ENCODE measurements at regions not wholly inside any gene's neighbourhood (a gene's known extent, or its start where the extent isn't known, plus 50 kb on each side); places are given as distances from the start of the nearest gene placed in this dataset.

- intact Hi-C loops (cut with micrococcal nuclease) = no loop called here
- Mint-ChIP-seq H3K4me1 (peaks cover 18 to 19% (median 19%) of the 10 kb centered on the region in 4 donors), H3K27ac (peak overlapping the region; percentile 6 to 89 (median 85)), H3K36me3 (no peaks in the 10 kb centered on the region), H3K27me3 (no peaks in the 10 kb centered on the region), H3K9me3 (peaks cover 0 to 1% (median 0%) of the 10 kb centered on the region in 8 donors), H3K4me3 (peak overlapping the region in 4 of 8 donors; percentile 6 to 58 (median 24))
- Histone ChIP-seq H3K9me3 (ENCODE audit: control insufficient read depth in 1 of 2, low read length in 2 of 2) (no peaks in the 10 kb centered on the region), H3K36me3 (ENCODE audit: insufficient read depth, low read length) (no peaks in the 10 kb centered on the region), H3K27ac (ENCODE audit: low read depth, low read length) (no peak overlapping the region), H3K4me1 (ENCODE audit: insufficient read depth, low read length) (peaks cover 16% of the 10 kb centered on the region), H3K27me3 (ENCODE audit: insufficient read depth, low read length) (no peaks in the 10 kb centered on the region), H3K4me3 (ENCODE audit: low read length in 2 of 2) (no peak overlapping the region)
- no peak for DNase-seq
- POLR2A ChIA-PET (ENCODE audit: partially characterized antibody) = no interaction called here
- CTCF ChIA-PET (ENCODE audit: partially characterized antibody) = no interaction called here
Measured at GRCh38 chr6:87826424-87826823, 124.4 kb upstream of the AKIRIN2 start.

- Histone ChIP-seq H3K4me1 (ENCODE audit: insufficient read depth, low read length) (peaks cover 16% of the 10 kb centered on the region), H3K9me3 (ENCODE audit: control insufficient read depth in 1 of 2, low read length in 2 of 2) (no peaks in the 10 kb centered on the region), H3K4me3 (ENCODE audit: low read length in 2 of 2) (no peak overlapping the region), H3K27ac (ENCODE audit: low read depth, low read length) (no peak overlapping the region), H3K36me3 (ENCODE audit: insufficient read depth, low read length) (no peaks in the 10 kb centered on the region), H3K27me3 (ENCODE audit: insufficient read depth, low read length) (no peaks in the 10 kb centered on the region)
- peaks cover 0 to 1% (median 0%) of the 10 kb centered on the region in 8 donors for H3K9me3 Mint-ChIP-seq
- H3K4me1 Mint-ChIP-seq = peaks cover 18 to 19% (median 18%) of the 10 kb centered on the region in 4 donors
- ChIA-PET CTCF (ENCODE audit: partially characterized antibody) (interaction anchor here (1.3 kb wide), 1 partner anchor 8 kb away, joined by 3 read pairs; no protein-coding TSS in a partner anchor), POLR2A (ENCODE audit: partially characterized antibody) (interaction anchor here (1.4 kb wide), 1 partner anchor 236 kb away, joined by 4 read pairs; the partner anchor contains the start of genes ORC3 and RARS2)
- peak in 4 of 5 donors; percentile 45 to 59 (median 48) for DNase-seq
- no peaks in the 10 kb centered on the region for H3K27me3 Mint-ChIP-seq
- H3K4me3 Mint-ChIP-seq = peak overlapping the region in 7 of 8 donors; percentile 8 to 58 (median 17)
- peak overlapping the region; percentile 55 to 89 (median 85) for H3K27ac Mint-ChIP-seq
- intact Hi-C loops (cut with micrococcal nuclease) = no loop called here
- H3K36me3 Mint-ChIP-seq = no peaks in the 10 kb centered on the region
Measured at GRCh38 chr6:87825821-87826221, 123.8 kb upstream of the AKIRIN2 start.

GRCh38 chr6:87824958-87825491 lies 123.0 kb upstream of the AKIRIN2 start:
- Histone ChIP-seq H3K4me3 (ENCODE audit: low read length in 2 of 2) (no peak overlapping the region), H3K36me3 (ENCODE audit: insufficient read depth, low read length) (no peaks in the 10 kb centered on the region), H3K4me1 (ENCODE audit: insufficient read depth, low read length) (peaks cover 16% of the 10 kb centered on the region), H3K27ac (ENCODE audit: low read depth, low read length) (no peak overlapping the region), H3K9me3 (ENCODE audit: control insufficient read depth in 1 of 2, low read length in 2 of 2) (no peaks in the 10 kb centered on the region), H3K27me3 (ENCODE audit: insufficient read depth, low read length) (no peaks in the 10 kb centered on the region)
- Mint-ChIP-seq H3K9me3 (peaks cover 0 to 1% (median 0%) of the 10 kb centered on the region in 8 donors), H3K4me3 (peak overlapping the region in 4 of 8 donors; percentile 10 to 71 (median 26)), H3K27me3 (no peaks in the 10 kb centered on the region), H3K4me1 (peaks cover 18 to 19% (median 18%) of the 10 kb centered on the region in 4 donors), H3K36me3 (no peaks in the 10 kb centered on the region), H3K27ac (peak overlapping the region in 6 of 7 donors; percentile 55 to 89 (median 86))
- intact Hi-C loops (cut with micrococcal nuclease) = no loop called here
- peak in 1 of 5 donors; percentile 5 for DNase-seq
- ChIA-PET POLR2A (ENCODE audit: partially characterized antibody) (interaction anchor here (1.4 kb wide), 1 partner anchor 236 kb away, joined by 4 read pairs; the partner anchor contains the start of genes ORC3 and RARS2), CTCF (ENCODE audit: partially characterized antibody) (interaction anchor here (1.3 kb wide), 1 partner anchor 9 kb away, joined by 3 read pairs; no protein-coding TSS in a partner anchor)

- no peak overlapping the region for H3K4me3 Mint-ChIP-seq
- no peaks in the 10 kb centered on the region for H3K36me3 ChIP-seq (ENCODE audit: insufficient read depth, low read length)
- no peak overlapping the region for H3K27ac ChIP-seq (ENCODE audit: low read depth, low read length)
- H3K4me1 Mint-ChIP-seq = peaks cover 17 to 19% (median 18%) of the 10 kb centered on the region in 4 donors
- CTCF ChIA-PET (ENCODE audit: partially characterized antibody) = interaction anchor here (0.7 to 3.1 kb wide), 3 partner anchors 10 to 220 kb away, joined by 3 to 10 read pairs (median 3); no protein-coding TSS in a partner anchor
- peaks cover 0 to 2% (median 0%) of the 10 kb centered on the region in 8 donors for H3K9me3 Mint-ChIP-seq
- no peak overlapping the region for H3K4me3 ChIP-seq (ENCODE audit: low read length in 2 of 2)
- DNase-seq = no peak
- no peaks in the 10 kb centered on the region for H3K36me3 Mint-ChIP-seq
- no peak overlapping the region for H3K27ac Mint-ChIP-seq
- H3K4me1 ChIP-seq (ENCODE audit: insufficient read depth, low read length) = peaks cover 16% of the 10 kb centered on the region
- POLR2A ChIA-PET (ENCODE audit: partially characterized antibody) = interaction anchor here (1.0 kb wide), 1 partner anchor 162 kb away, joined by 3 read pairs; no protein-coding TSS in a partner anchor
- no peaks in the 10 kb centered on the region for H3K27me3 ChIP-seq (ENCODE audit: insufficient read depth, low read length)
- no peaks in the 10 kb centered on the region for H3K9me3 ChIP-seq (ENCODE audit: control insufficient read depth in 1 of 2, low read length in 2 of 2)
- no peaks in the 10 kb centered on the region for H3K27me3 Mint-ChIP-seq
- intact Hi-C loops (cut with micrococcal nuclease) = no loop called here
Measured at GRCh38 chr6:87822011-87822410, 120.0 kb upstream of the AKIRIN2 start.

GRCh38 chr6:87820343-87820984 lies 118.4 kb upstream of the AKIRIN2 start:
- Mint-ChIP-seq H3K9me3 (peaks cover 0 to 3% (median 0%) of the 10 kb centered on the region in 8 donors), H3K27ac (no peak overlapping the region), H3K4me1 (peaks cover 7 to 8% (median 7%) of the 10 kb centered on the region in 4 donors), H3K4me3 (no peak overlapping the region), H3K27me3 (peaks cover 0 to 2% of the 10 kb centered on the region in 2 donors), H3K36me3 (no peaks in the 10 kb centered on the region)
- Histone ChIP-seq H3K9me3 (ENCODE audit: control insufficient read depth in 1 of 2, low read length in 2 of 2) (no peaks in the 10 kb centered on the region), H3K27me3 (ENCODE audit: insufficient read depth, low read length) (no peaks in the 10 kb centered on the region), H3K36me3 (ENCODE audit: insufficient read depth, low read length) (no peaks in the 10 kb centered on the region), H3K4me1 (ENCODE audit: insufficient read depth, low read length) (peaks cover 6% of the 10 kb centered on the region), H3K27ac (ENCODE audit: low read depth, low read length) (no peak overlapping the region), H3K4me3 (ENCODE audit: low read length in 2 of 2) (no peak overlapping the region)
- CTCF ChIA-PET (ENCODE audit: partially characterized antibody) = interaction anchor here (3.1 kb wide), 1 partner anchor 12 kb away, joined by 10 read pairs; no protein-coding TSS in a partner anchor
- no peak for DNase-seq
- intact Hi-C loops (cut with micrococcal nuclease) = no loop called here
- POLR2A ChIA-PET (ENCODE audit: partially characterized antibody) = no interaction called here

- no peaks in the 10 kb centered on the region for H3K36me3 Mint-ChIP-seq
- H3K4me3 ChIP-seq (ENCODE audit: low read length in 2 of 2) = no peak overlapping the region
- DNase-seq = no peak
- no peak overlapping the region for H3K4me3 Mint-ChIP-seq
- H3K27me3 Mint-ChIP-seq = peaks cover 5 to 6% of the 10 kb centered on the region in 2 donors
- no peaks in the 10 kb centered on the region for H3K9me3 ChIP-seq (ENCODE audit: control insufficient read depth in 1 of 2, low read length in 2 of 2)
- no peak overlapping the region for H3K27ac Mint-ChIP-seq
- H3K36me3 ChIP-seq (ENCODE audit: insufficient read depth, low read length) = no peaks in the 10 kb centered on the region
- H3K4me1 ChIP-seq (ENCODE audit: insufficient read depth, low read length) = no peaks in the 10 kb centered on the region
- H3K4me1 Mint-ChIP-seq = no peaks in the 10 kb centered on the region
- ChIA-PET CTCF (ENCODE audit: partially characterized antibody) (no interaction called here), POLR2A (ENCODE audit: partially characterized antibody) (no interaction called here)
- no peaks in the 10 kb centered on the region for H3K27me3 ChIP-seq (ENCODE audit: insufficient read depth, low read length)
- H3K27ac ChIP-seq (ENCODE audit: low read depth, low read length) = no peak overlapping the region
- H3K9me3 Mint-ChIP-seq = peaks cover 0 to 3% (median 0%) of the 10 kb centered on the region in 8 donors
- intact Hi-C loops (cut with micrococcal nuclease) = no loop called here
Measured at GRCh38 chr6:87817183-87817582, 115.2 kb upstream of the AKIRIN2 start.

GRCh38 chr6:87815449-87815848 lies 113.4 kb upstream of the AKIRIN2 start:
- no peaks in the 10 kb centered on the region for H3K27me3 ChIP-seq (ENCODE audit: insufficient read depth, low read length)
- H3K27ac Mint-ChIP-seq = peak overlapping the region in 1 of 7 donors; percentile 71
- no peak overlapping the region for H3K27ac ChIP-seq (ENCODE audit: low read depth, low read length)
- intact Hi-C loops (cut with micrococcal nuclease) = no loop called here
- H3K9me3 Mint-ChIP-seq = peaks cover 0 to 3% (median 0%) of the 10 kb centered on the region in 8 donors
- CTCF ChIA-PET (ENCODE audit: partially characterized antibody) = interaction anchor here (2.2 kb wide), 1 partner anchor 16 kb away, joined by 9 read pairs; no protein-coding TSS in a partner anchor
- no peaks in the 10 kb centered on the region for H3K9me3 ChIP-seq (ENCODE audit: control insufficient read depth in 1 of 2, low read length in 2 of 2)
- no peaks in the 10 kb centered on the region for H3K4me1 ChIP-seq (ENCODE audit: insufficient read depth, low read length)
- H3K36me3 ChIP-seq (ENCODE audit: insufficient read depth, low read length) = no peaks in the 10 kb centered on the region
- no peak overlapping the region for H3K4me3 ChIP-seq (ENCODE audit: low read length in 2 of 2)
- no peaks in the 10 kb centered on the region for H3K4me1 Mint-ChIP-seq
- H3K4me3 Mint-ChIP-seq = no peak overlapping the region
- peaks cover 6 to 12% of the 10 kb centered on the region in 2 donors for H3K27me3 Mint-ChIP-seq
- POLR2A ChIA-PET (ENCODE audit: partially characterized antibody) = no interaction called here
- no peak for DNase-seq
- no peaks in the 10 kb centered on the region for H3K36me3 Mint-ChIP-seq

All from CD4-positive, alpha-beta memory T cell (primary cell).